Fibroblast of the aortic adventitia (primary cell): ENCODE measurements at regions not wholly inside any gene's neighbourhood (a gene's known extent, or its start where the extent isn't known, plus 50 kb on each side); places are given as distances from the start of the nearest gene placed in this dataset.
A peak's percentile ranks its signal among the peaks of the same experiment; 100 is the strongest.

Source experiments
- DNase-seq: peaks from one replicate; pipeline ENCODE4 v3.0.0-alpha.2; 2010; ENCODE audit warnings: low read depth
- H3K4me3 ChIP-seq: 2 replicates; pipeline ENCODE4 v1.5.1; 2011; ENCODE audit warnings: low read depth, mild to moderate bottlenecking, control low read depth, low read length, moderate library complexity
- CTCF ChIP-seq: IDR thresholded peaks from 2 replicates; pipeline ENCODE4 v1.5.1; 2011; ENCODE audit warnings: mild to moderate bottlenecking, low read length, control low read depth, inconsistent platforms; ENCODE audit not compliant: insufficient read depth

- no peak for DNase-seq
- TF ChIP-seq CTCF: no peak
- no peak overlapping the region for H3K4me3 ChIP-seq
Measured at GRCh38 chr6:40856271-40856670, 182.8 kb downstream of the UNC5CL start.

- no peak for TF ChIP-seq CTCF
- no peak overlapping the region for H3K4me3 ChIP-seq
- no peak for DNase-seq
Measured at GRCh38 chr6:40855168-40855880, 183.7 kb downstream of the UNC5CL start.

- TF ChIP-seq CTCF: no peak
- no peak overlapping the region for H3K4me3 ChIP-seq
- DNase-seq: no peak
Measured at GRCh38 chr6:40854592-40854991, 184.4 kb downstream of the UNC5CL start.

GRCh38 chr6:40852779-40853373 lies 186.1 kb downstream of the UNC5CL start:
- peak; percentile 44 for TF ChIP-seq CTCF
- H3K4me3 ChIP-seq: no peak overlapping the region
- DNase-seq: no peak

- no peak for DNase-seq
- no peak overlapping the region for H3K4me3 ChIP-seq
- no peak for TF ChIP-seq CTCF
Measured at GRCh38 chr6:40849546-40849945, 189.5 kb downstream of the UNC5CL start.

GRCh38 chr6:40848868-40849514 lies 190.0 kb downstream of the UNC5CL start:
- no peak for TF ChIP-seq CTCF
- DNase-seq: no peak
- no peak overlapping the region for H3K4me3 ChIP-seq
